ENCODE measurements at regions not wholly inside any gene's neighbourhood (a gene's known extent, or its start where the extent isn't known, plus 50 kb on each side); places are given as distances from the start of the nearest gene placed in this dataset.

DNA sequence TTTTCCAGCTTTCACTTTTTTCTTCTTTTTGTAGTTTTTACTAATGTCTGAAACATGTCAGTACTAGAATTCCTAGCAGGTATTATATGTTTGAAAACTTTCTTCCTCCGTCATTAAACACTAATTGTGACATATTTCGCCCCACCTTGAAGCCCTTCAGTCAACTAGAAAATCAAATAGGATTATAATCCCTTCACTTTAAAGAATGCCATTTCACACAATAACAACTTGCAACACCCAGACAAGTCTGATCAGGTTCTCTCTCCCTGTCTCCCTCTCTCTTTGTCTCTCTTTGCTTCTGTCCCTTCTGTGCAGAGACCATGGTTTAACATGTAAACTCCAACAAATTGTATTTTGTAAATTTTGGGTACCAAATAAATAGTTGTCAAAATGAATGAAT, 373.5 kb downstream of the SEMA3D start (continued):
- TF ChIP-seq BHLHE40 (IDR thresholded peaks at IDR 0.05; ENCODE audit: low read depth, low read length) (no peak), FOXS1 (CRISPR knock-in tag; IDR thresholded peaks at IDR 0.05) (no peak), CBX2 (IDR thresholded peaks at IDR 0.05; ENCODE audit: borderline replicate concordance, low read depth) (no peak)
- TF ChIP-seq, protein P1, sequence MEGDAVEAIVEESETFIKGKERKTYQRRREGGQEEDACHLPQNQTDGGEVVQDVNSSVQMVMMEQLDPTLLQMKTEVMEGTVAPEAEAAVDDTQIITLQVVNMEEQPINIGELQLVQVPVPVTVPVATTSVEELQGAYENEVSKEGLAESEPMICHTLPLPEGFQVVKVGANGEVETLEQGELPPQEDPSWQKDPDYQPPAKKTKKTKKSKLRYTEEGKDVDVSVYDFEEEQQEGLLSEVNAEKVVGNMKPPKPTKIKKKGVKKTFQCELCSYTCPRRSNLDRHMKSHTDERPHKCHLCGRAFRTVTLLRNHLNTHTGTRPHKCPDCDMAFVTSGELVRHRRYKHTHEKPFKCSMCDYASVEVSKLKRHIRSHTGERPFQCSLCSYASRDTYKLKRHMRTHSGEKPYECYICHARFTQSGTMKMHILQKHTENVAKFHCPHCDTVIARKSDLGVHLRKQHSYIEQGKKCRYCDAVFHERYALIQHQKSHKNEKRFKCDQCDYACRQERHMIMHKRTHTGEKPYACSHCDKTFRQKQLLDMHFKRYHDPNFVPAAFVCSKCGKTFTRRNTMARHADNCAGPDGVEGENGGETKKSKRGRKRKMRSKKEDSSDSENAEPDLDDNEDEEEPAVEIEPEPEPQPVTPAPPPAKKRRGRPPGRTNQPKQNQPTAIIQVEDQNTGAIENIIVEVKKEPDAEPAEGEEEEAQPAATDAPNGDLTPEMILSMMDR (IDR thresholded peaks at IDR 0.05), result no peak

DNA sequence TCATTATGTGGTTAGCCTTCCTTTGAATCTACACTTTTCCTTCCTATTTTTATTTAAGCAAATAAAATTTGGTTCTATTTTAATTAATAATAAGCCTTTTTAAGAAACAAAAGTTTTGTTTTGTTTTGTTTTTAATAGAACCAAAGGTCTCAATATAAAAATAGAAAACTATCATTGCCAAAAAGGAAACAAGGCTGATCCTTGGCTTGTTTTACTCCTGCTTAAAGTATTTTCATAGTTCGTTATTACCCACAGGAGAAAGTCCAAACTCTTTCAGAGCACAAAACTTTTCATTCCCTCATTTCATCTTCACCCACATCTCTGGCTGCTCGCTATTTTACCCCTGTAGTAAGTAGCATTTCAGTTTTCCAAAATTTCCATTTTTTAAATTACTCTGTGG, 374.8 kb downstream of the SEMA3D start:
- WGBS (ENCODE audit: missing lambda C conversion rate), result 50% methylated on average over 2 of the region's 2 CpGs
- no peak overlapping the region for H3K4me3 ChIP-seq
- DNase-seq (ENCODE audit: low read depth in 1 of 2, low spot score in 1 of 2), result no peak
- no peaks in the 10 kb centered on the region for H3K9me3 ChIP-seq
- H3K4me1 ChIP-seq, result no peaks in the 10 kb centered on the region
- CTCF ChIA-PET, result no interaction called here
- H3K27ac ChIP-seq, result no peak overlapping the region
- TF ChIP-seq TFCP2L1 (CRISPR knock-in tag; IDR thresholded peaks at IDR 0.05) (no peak), EHF (CRISPR knock-in tag; IDR thresholded peaks at IDR 0.05) (no peak), NFE2L2 (conservative IDR thresholded peaks at IDR 0.05; ENCODE audit: low read length) (no peak), ZSCAN20 (CRISPR knock-in tag; IDR thresholded peaks at IDR 0.05) (no peak), MAFK (IDR thresholded peaks at IDR 0.05; ENCODE audit: partially characterized antibody) (no peak), RFX5 (IDR thresholded peaks at IDR 0.05) (no peak), KDM5A (IDR thresholded peaks at IDR 0.05) (no peak)
- TF ChIP-seq, protein P2, sequence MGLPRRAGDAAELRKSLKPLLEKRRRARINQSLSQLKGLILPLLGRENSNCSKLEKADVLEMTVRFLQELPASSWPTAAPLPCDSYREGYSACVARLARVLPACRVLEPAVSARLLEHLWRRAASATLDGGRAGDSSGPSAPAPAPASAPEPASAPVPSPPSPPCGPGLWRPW (IDR thresholded peaks at IDR 0.05), result no peak
- TF ChIP-seq, protein P3, sequence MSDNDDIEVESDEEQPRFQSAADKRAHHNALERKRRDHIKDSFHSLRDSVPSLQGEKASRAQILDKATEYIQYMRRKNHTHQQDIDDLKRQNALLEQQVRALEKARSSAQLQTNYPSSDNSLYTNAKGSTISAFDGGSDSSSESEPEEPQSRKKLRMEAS (IDR thresholded peaks at IDR 0.05), result no peak
- no peak overlapping the region for H3K4me2 ChIP-seq
- ATAC-seq, result no peak
- POLR2A ChIA-PET, result no interaction called here
- FAIRE-seq, result no peak

DNA sequence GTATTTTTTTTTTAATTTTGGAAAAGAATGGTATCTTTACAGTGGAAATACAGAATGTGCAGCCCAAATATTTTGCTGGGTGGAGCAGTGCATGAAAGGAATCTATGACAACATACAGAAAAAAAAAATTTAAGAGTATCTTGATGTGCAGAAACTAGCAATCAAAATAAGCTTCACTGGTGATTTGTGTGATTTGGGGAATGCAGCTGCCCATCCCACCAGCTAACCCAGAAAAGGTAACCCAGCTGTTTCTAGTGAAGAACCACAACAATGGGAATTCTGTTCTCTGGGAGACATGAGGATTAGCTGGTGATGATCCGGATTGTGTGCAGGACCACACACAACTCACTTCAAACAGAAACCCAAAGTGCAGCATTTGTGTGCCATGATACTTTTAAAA, 375.5 kb downstream of the SEMA3D start:
- H3K27ac ChIP-seq, result no peak overlapping the region
- ChIA-PET POLR2A (no interaction called here), CTCF (interaction anchor here (0.7 kb wide), 1 partner anchor 530 kb away, joined by 3 read pairs; no protein-coding TSS in a partner anchor)
- no peak overlapping the region for H3K4me2 ChIP-seq
- ATAC-seq (no peak), FAIRE-seq (no peak), DNase-seq (ENCODE audit: low read depth in 1 of 2, low spot score in 1 of 2) (no peak)
- TF ChIP-seq TFCP2L1 (CRISPR knock-in tag; IDR thresholded peaks at IDR 0.05) (no peak), POLR2AphosphoS2 (conservative IDR thresholded peaks at IDR 0.05; ENCODE audit: low read length) (no peak), BHLHE40 (IDR thresholded peaks at IDR 0.05; ENCODE audit: low read depth, low read length) (no peak), MYC (IDR thresholded peaks at IDR 0.05; ENCODE audit: borderline replicate concordance, low read length) (no peak), EHMT2 (IDR thresholded peaks at IDR 0.05; ENCODE audit: low read depth) (no peak), ZNF302 (CRISPR knock-in tag; IDR thresholded peaks at IDR 0.05) (no peak), RNF2 (IDR thresholded peaks at IDR 0.05; ENCODE audit: borderline replicate concordance, low read depth) (no peak), JUN (IDR thresholded peaks at IDR 0.05) (no peak), SREBF2 (IDR thresholded peaks at IDR 0.05) (no peak), CBX2 (IDR thresholded peaks at IDR 0.05; ENCODE audit: borderline replicate concordance, low read depth) (no peak), JUNB (IDR thresholded peaks at IDR 0.05) (no peak), ZFP36 (IDR thresholded peaks at IDR 0.05; ENCODE audit: borderline replicate concordance, partially characterized antibody) (no peak), ESRRA (IDR thresholded peaks at IDR 0.05; ENCODE audit: borderline replicate concordance, low read length) (no peak), NPAS2 (CRISPR knock-in tag; IDR thresholded peaks at IDR 0.05; ENCODE audit: borderline replicate concordance) (no peak), FOSL2 (IDR thresholded peaks at IDR 0.05) (no peak), FOSL2 (CRISPR knock-in tag; IDR thresholded peaks at IDR 0.05) (no peak)
- TF ChIP-seq, protein P4, sequence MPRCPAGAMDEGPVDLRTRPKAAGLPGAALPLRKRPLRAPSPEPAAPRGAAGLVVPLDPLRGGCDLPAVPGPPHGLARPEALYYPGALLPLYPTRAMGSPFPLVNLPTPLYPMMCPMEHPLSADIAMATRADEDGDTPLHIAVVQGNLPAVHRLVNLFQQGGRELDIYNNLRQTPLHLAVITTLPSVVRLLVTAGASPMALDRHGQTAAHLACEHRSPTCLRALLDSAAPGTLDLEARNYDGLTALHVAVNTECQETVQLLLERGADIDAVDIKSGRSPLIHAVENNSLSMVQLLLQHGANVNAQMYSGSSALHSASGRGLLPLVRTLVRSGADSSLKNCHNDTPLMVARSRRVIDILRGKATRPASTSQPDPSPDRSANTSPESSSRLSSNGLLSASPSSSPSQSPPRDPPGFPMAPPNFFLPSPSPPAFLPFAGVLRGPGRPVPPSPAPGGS (IDR thresholded peaks at IDR 0.05), result no peak
- TF ChIP-seq, protein P1 (IDR thresholded peaks at IDR 0.05), result no peak
- TF ChIP-seq, protein P5, sequence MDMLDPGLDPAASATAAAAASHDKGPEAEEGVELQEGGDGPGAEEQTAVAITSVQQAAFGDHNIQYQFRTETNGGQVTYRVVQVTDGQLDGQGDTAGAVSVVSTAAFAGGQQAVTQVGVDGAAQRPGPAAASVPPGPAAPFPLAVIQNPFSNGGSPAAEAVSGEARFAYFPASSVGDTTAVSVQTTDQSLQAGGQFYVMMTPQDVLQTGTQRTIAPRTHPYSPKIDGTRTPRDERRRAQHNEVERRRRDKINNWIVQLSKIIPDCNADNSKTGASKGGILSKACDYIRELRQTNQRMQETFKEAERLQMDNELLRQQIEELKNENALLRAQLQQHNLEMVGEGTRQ (IDR thresholded peaks at IDR 0.05), result no peak
- no peaks in the 10 kb centered on the region for H3K4me1 ChIP-seq
- H3K9me3 ChIP-seq, result no peaks in the 10 kb centered on the region
- H3K4me3 ChIP-seq, result no peak overlapping the region
- WGBS (ENCODE audit: missing lambda C conversion rate), result 84% methylated on average over 1 of the region's 1 CpG
